Testis (tissue), 2 donors: ENCODE measurements at regions not wholly inside any gene's neighbourhood (a gene's known extent, or its start where the extent isn't known, plus 50 kb on each side); places are given as distances from the start of the nearest gene placed in this dataset.

Experiments used
- DNase-seq: peaks from one replicate; pipeline ENCODE4 v3.0.0-alpha.2; 2019
- H3K27ac ChIP-seq, 2 donors: fragments of 200-600 bp; sonication (generic); one replicate each; pipeline ENCODE4 v1.5.1; 2019
- H3K27me3 ChIP-seq: fragments of 200-600 bp; sonication (generic); one replicate; pipeline ENCODE4 v1.5.1; 2019
- H3K36me3 ChIP-seq: fragments of 200-600 bp; sonication (generic); one replicate; pipeline ENCODE4 v1.5.1; 2017; ENCODE audit warnings: low read depth; ENCODE audit errors: missing control alignments
- H3K4me1 ChIP-seq: fragments of 200-600 bp; sonication (generic); one replicate; pipeline ENCODE4 v1.5.1; 2019
- H3K4me3 ChIP-seq, 2 donors: fragments of 200-600 bp; sonication (generic); one replicate each; pipeline ENCODE4 v1.5.1; 2017 to 2019
- H3K9me3 ChIP-seq: fragments of 200-600 bp; sonication (generic); one replicate; pipeline ENCODE4 v1.5.1; 2017
- POLR2A ChIP-seq: fragments of 450-650 bp; IDR thresholded peaks from one replicate; pipeline ENCODE4 v1.6.1; 2017; ENCODE audit warnings: antibody characterized with exemption, mild to moderate bottlenecking, moderate library complexity
- WGBS, 2 donors: methylation state at CpG; one replicate each; pipeline ENCODE4 v1.1.5; 2018; 5-methylcytosine and 5-hydroxymethylcytosine counted together
- intact Hi-C: fragments of 100-400 bp; cut with DNase I; formaldehyde crosslinking; loops from one replicate; pipeline ENCODE4 v1.15.1; 2023; ENCODE audit warnings: low total_unique reads
- TF ChIP-seq, protein P1 (sequence below), 3 experiments: fragments of 450-650 bp in 2 of 3; fragments of 200-600 bp in 1 of 3; sonication (generic) in 1 of 3; IDR thresholded peaks; one replicate each; pipeline ENCODE4 v1.5.1; 2016 to 2019; ENCODE audit warnings: antibody characterized with exemption in 3 of 3, mild to moderate bottlenecking in 2 of 3, moderate library complexity in 1 of 3

DNA sequence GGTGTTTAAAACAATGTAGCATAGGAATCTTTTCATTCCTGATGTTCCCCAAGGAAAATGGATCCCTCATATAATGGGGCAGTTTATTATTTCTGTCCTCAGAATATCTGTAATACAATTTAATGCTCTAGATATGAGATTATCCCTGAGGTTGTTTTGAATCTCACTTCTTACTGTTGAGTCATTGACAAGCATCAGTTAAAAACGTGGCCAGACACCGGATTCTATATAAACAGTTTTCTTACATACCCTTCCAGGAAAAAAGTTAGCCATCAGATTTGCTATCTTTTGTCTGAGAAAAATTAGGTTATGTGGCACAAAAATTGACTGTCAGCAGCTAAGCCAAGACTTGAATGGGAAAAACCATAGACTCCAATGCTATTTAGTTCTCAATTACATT is 539.8 kb upstream of the CELF2 start:
- Histone ChIP-seq H3K36me3 (no peaks in the 10 kb centered on the region), H3K4me1 (no peaks in the 10 kb centered on the region), H3K4me3 (no peak overlapping the region), H3K27ac (no peak overlapping the region), H3K27me3 (no peaks in the 10 kb centered on the region), H3K9me3 (no peaks in the 10 kb centered on the region)
- intact Hi-C loops: no loop called here
- TF ChIP-seq, protein P1, sequence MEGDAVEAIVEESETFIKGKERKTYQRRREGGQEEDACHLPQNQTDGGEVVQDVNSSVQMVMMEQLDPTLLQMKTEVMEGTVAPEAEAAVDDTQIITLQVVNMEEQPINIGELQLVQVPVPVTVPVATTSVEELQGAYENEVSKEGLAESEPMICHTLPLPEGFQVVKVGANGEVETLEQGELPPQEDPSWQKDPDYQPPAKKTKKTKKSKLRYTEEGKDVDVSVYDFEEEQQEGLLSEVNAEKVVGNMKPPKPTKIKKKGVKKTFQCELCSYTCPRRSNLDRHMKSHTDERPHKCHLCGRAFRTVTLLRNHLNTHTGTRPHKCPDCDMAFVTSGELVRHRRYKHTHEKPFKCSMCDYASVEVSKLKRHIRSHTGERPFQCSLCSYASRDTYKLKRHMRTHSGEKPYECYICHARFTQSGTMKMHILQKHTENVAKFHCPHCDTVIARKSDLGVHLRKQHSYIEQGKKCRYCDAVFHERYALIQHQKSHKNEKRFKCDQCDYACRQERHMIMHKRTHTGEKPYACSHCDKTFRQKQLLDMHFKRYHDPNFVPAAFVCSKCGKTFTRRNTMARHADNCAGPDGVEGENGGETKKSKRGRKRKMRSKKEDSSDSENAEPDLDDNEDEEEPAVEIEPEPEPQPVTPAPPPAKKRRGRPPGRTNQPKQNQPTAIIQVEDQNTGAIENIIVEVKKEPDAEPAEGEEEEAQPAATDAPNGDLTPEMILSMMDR (IDR thresholded peaks at IDR 0.05): no peak
- TF ChIP-seq POLR2A: no peak
- 87 to 89% methylated on average over 2 of the region's 2 CpGs for WGBS, 2 donors
- no peak for DNase-seq

DNA sequence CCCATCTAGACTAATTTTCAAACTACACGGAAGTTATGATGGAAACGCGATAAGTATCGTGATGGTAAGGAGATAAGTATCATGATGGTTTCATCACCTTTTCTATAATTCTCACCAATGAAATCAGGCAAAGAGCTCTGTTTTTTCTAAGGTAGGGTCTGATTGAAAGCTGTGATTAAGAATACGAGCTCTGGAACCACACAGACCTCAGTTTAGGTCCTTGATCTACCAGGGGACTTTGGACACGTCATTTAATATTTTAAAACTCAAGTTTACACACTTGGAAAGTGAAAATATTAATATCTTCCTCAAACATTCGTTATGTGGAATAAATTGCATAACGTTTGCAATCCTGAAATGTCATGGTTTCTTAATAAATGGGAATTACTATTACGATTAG is 538.2 kb upstream of the CELF2 start:
- no peak overlapping the region for H3K27ac ChIP-seq
- TF ChIP-seq, protein P1 (IDR thresholded peaks at IDR 0.05): no peak
- no peak for TF ChIP-seq POLR2A
- 75 to 85% methylated on average over 9 of the region's 9 CpGs for WGBS, 2 donors
- H3K4me1 ChIP-seq: no peaks in the 10 kb centered on the region
- no peaks in the 10 kb centered on the region for H3K36me3 ChIP-seq
- H3K4me3 ChIP-seq: no peak overlapping the region
- no peaks in the 10 kb centered on the region for H3K27me3 ChIP-seq
- H3K9me3 ChIP-seq: no peaks in the 10 kb centered on the region
- intact Hi-C loops: no loop called here
- DNase-seq: no peak

DNA sequence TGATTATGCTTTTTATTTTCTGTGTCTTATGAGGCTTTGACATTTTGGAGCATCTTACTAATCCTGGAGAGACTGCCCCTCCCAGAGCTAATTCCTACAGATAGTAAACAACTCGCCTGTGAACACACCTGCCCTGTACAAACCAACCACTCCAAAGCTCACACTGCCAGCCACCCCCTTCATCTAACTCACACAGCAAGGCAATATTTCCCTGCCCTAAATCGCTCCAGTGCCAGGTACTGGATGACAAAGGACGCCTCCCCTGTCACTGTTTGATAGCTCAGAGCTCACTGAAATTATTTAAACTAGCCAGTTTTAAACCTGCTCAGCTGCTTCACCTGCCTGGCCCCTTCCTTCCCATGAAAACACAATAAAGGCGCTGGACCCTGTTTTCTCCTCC is 535.1 kb upstream of the CELF2 start:
- no peak for TF ChIP-seq POLR2A
- TF ChIP-seq, protein P1 (IDR thresholded peaks at IDR 0.05): no peak
- H3K9me3 ChIP-seq: no peaks in the 10 kb centered on the region
- no peaks in the 10 kb centered on the region for H3K27me3 ChIP-seq
- 65 to 69% methylated on average over 4 of the region's 4 CpGs for WGBS, 2 donors
- no peak overlapping the region for H3K27ac ChIP-seq
- intact Hi-C loops: no loop called here
- DNase-seq: no peak
- no peaks in the 10 kb centered on the region for H3K4me1 ChIP-seq
- no peak overlapping the region for H3K4me3 ChIP-seq
- no peaks in the 10 kb centered on the region for H3K36me3 ChIP-seq

DNA sequence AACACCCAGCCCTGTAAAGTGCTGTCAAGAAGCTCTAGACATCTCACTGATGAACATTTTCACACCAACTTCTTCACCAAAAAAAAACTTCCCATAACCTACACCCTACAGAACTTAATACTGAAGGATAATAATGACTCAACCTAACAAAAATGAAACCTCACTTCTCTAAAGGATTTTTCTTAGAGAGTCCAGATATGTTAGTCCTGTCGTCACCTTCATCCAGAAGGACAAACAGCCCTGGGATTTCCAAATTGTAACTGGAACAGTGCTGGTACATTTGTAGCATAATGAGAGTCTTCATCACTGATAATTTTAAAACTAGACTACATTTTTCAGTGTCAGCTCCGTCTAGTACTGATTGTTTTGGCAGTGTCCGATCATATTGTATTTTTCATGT is 528.6 kb upstream of the CELF2 start:
- Histone ChIP-seq H3K4me3 (no peak overlapping the region), H3K36me3 (no peaks in the 10 kb centered on the region), H3K27me3 (no peaks in the 10 kb centered on the region), H3K27ac (no peak overlapping the region), H3K4me1 (peaks cover 5% of the 10 kb centered on the region), H3K9me3 (no peaks in the 10 kb centered on the region)
- intact Hi-C loops: no loop called here
- TF ChIP-seq, protein P1 (IDR thresholded peaks at IDR 0.05): no peak
- TF ChIP-seq POLR2A: no peak
- DNase-seq: no peak
- 74 to 75% methylated on average over 3 of the region's 3 CpGs for WGBS, 2 donors

DNA sequence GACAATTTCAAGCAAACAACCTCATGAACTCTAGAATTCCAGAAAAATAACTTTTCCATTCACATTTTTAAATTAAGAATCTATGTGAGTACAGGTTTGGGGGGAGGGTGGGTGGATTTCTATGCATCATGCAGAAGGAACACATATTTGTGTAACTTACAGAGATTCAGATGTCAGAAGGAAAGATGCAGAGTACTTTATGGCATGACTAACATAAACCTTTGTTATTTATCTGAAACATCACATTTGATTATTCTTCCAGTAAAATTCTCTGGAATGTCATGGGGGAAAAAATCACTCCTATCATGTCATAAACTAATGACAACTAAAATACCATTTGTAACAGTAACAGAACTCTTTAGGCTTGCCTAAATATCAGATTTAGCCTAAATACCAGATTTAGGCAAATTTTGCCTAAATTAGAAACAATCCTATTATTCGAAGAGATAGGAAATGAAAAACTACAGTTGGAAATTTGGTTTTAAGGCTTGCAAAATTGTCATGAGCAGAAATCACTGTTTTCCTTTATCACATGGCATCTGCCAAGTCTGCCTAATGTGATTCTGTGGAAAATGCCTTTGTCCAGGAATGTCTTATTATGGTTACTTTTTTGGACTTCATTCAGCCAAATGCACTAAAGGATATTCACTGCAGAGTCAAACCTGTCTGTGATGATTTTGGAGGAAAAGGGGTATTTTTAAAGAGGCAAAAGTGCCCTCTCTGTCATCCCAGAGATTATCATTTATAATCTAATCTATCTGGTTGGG is 527.7 kb upstream of the CELF2 start:
- no peaks in the 10 kb centered on the region for H3K9me3 ChIP-seq
- no peaks in the 10 kb centered on the region for H3K27me3 ChIP-seq
- DNase-seq: no peak
- peaks cover 5% of the 10 kb centered on the region for H3K4me1 ChIP-seq
- TF ChIP-seq, protein P1 (IDR thresholded peaks at IDR 0.05): no peak
- TF ChIP-seq POLR2A: no peak
- WGBS, 2 donors: 96 to 97% methylated on average over 1 of the region's 1 CpG
- intact Hi-C loops: no loop called here
- no peaks in the 10 kb centered on the region for H3K36me3 ChIP-seq
- H3K27ac ChIP-seq: no peak overlapping the region
- no peak overlapping the region for H3K4me3 ChIP-seq
